Smooth muscle cell of the brain vasculature (primary cell): ENCODE measurements at regions not wholly inside any gene's neighbourhood (a gene's known extent, or its start where the extent isn't known, plus 50 kb on each side); places are given as distances from the start of the nearest gene placed in this dataset.

Experiments used
- DNase-seq: peaks from one replicate; pipeline ENCODE4 v3.0.0-alpha.2; 2012; ENCODE audit warnings: low read depth, low spot score

DNA sequence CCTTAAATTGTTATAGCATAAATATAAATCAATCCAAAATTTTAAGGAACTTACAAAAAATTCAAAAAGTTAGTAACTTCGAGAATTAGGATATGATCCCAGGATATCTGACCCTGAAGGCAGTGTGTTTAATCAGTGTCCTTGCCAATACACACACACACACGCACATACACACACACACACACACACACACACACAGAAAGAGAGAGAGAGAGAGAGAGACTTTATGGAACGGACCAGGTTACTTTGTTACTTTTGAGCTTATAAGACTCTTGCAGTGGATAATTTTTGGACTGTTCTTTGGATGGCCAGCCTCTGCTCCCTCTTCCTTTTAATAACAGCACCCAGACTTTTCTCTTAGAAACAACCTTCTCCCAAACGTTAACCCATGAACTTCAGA, 322.9 kb downstream of the NFIB start:
- DNase-seq = no peak

DNA sequence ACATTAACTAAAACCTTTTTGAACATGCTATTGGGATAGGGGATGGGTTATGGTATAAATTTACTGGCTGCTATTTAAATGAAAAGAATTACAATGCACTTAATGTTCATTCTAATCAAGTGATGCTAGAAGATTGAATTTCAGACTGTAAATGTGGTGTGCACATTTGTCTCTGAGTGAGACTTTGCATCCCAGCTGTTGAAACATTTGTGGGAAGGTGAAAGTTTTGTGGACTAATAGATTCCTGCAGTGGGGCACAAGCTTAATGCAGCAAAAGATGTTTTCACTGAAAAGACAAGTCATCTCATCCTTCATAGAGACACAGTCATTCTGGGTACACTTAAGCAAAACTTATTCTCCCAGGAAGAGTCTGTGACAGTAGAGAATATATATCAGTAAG, 323.6 kb downstream of the NFIB start:
- no peak for DNase-seq

DNA sequence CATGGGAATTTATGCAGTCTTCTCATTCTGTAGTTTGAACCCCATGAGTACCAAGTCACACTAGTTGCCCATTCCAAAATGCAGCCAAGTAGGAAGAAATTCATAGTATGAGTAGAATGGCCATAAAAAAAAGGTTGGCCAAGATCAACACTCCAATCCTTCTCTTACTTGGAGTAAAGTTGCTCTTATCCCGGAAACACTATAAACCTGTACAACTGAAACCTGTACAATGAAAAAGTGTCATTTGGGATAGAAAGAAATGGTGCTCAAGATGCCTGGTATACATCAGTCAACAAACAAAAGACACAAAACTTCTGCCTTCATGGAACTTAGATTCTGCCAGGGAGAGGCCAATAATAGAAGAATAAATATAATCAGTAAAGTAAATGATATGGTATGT, 325.0 kb downstream of the NFIB start:
- DNase-seq = no peak

DNA sequence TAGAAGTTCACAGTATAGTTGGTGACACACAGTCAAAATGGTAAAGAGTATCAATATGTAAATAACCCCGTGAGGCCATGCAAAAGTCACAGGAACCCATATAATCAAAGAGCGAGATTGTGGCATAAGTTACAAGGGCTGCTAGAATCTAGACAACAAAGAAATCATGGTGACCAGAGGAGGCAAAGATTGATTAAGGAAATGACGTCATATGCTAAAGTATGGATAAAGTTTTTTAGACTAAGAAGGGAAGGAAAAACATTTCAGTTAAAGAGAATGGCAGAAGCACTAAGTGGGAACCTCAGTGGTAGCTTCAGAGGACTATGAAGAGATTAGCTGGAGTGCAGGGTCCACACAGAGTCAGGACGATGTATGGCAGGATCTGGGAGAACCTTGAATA, 330.3 kb downstream of the NFIB start:
- no peak for DNase-seq

DNA sequence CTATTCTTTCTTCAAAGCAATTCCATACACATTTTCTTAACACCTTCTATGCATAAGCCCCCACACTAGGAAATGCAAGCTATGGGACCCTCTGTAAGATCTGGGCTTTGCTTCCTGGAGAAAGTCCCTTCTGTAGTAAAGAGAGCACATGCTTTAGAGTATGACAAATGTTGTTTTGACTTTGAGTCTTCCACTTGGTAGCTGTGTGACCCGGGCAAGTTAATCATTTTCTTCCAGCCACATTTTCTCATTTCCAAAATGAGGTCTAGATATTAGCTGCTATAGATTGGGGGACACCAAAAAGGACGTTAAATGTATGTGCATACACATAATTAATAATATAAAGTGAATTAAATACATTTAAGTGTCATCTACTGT, 334.0 kb downstream of the NFIB start:
- no peak for DNase-seq

DNA sequence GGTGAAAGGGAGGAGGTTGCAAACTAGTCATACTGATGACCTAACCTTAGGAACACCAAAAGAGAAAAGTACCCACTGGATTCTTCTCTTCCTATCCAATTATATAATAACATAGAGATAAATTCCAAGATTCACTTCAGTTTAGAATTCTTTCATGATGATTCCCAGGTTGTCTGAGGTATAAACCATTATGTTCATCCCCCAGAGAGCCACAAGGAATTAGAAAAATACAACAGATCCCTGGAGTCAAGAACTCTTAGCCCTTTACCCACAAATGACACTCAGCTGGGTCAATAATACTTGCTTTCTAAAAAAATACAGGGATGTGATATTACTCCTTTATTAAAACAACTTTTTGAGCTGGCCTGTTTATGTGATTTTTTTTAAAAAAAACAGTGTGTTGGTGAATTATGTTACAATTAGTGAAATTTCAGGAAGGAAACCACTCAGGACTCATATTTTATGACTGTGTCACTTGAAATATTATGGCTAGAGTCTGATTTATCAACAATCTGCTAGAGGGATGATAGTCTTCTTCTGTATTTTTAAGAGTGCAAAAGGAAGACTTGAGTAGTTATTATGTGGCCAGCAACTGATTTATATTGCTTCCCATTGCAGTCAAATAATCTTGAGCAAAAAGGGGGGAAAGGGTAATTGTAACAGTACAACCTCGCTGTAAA, 338.2 kb downstream of the NFIB start:
- peak; percentile 59 for DNase-seq

DNA sequence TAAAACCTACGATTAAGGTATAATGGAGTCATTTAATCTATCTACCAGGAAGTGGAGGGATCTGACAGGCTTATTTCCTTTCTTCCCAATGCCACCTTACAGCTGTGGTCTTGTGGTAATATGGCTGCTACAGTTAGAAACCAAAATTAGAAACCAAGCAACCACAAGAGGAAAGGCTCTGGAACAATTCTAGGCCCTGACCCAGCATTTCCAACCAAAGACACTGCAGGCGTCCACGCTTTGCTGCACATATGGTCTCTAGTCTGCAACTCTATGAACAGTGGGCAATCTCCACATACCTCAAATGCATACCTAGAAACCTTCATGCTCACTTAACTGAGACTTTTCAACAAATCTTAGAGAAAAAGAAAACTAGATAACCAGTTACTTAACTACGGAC, 339.1 kb downstream of the NFIB start:
- no peak for DNase-seq

DNA sequence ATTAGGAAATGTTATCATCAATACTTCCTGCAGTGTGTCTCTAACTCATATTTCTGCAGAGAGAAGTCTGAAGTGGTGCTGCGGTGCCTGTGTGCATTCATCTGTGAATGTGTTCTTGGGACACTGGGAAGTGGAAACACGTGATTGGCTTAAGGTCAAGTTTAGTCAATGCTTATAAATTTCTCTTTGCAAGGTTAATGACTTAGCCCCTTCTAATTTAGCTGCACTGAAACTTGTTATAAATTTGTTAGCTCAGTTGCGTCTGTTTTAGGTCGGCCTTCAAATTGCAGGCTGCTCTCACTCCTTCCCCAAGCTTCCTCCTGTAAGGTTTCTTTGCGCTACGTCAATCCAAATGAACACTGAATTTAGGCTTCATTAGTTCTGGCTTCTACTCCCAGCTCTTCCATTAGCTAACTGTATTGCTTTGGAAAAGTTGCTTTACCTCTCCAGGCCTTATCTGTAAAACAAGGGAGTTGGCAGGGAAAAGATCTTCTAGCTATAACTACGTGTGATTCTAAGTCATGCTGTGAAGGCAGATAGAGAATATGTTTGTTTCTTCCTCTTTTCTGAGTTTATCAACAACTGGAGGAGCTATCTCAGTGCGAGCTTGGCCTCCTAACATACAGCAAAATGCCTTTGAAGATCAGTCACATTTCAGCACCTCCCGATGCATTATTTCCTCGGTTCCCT, 341.8 kb downstream of the NFIB start:
- DNase-seq = no peak

DNA sequence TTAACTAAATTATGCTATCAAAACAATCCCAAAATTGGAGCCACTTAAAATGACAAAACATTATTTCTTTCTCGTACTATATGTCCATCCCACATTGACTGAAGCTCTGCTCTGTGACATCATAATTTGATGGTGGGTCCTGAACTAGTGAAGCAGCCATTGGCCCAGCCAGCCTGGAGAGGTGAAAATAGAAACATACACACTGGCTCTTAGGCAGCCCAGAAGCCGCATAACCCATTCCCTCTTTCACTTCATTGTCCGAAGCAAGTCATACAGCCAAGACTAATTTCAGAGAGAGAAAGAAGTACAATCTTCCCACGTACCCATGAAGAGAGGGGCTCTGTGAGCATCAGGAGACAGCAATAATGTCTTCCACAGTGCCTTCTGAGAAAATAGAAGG, 342.5 kb downstream of the NFIB start:
- no peak for DNase-seq

DNA sequence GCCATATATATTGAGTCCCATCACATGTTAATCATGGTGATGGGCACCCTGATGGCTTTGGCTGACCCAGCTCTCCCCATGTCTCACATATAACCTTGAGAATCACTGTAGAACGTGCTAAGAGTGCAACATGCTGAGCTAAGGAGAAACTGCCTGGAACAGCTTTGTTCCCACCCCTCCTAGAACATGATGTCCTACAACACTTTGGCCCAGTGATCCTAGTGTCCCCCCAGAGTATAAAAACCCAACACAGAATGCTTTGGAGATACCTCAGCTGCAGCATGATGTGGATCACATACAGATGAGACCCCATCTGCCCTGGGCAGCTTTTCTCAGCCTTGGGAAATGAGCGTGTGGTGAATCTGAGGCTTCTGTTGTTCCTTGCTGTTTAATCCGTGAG, 343.5 kb downstream of the NFIB start:
- no peak for DNase-seq

DNA sequence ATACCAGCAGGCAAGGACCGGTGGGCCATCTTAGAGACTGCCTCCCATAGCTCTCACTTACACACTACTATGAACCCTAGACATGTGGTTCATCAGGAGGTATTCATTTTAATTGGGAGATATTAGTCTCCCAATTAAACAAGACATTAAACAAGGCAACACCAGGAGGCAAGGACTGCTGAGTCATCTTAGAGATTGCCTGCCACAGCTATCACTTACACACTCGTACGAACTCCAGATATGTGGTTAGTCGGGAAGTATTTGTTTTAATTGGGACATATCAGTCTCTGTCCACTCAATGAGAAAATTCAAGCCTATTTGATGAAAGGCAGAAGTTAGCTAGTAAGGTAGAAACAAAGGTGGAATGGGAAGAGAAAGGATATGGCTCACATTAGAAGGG, 343.9 kb downstream of the NFIB start:
- no peak for DNase-seq

DNA sequence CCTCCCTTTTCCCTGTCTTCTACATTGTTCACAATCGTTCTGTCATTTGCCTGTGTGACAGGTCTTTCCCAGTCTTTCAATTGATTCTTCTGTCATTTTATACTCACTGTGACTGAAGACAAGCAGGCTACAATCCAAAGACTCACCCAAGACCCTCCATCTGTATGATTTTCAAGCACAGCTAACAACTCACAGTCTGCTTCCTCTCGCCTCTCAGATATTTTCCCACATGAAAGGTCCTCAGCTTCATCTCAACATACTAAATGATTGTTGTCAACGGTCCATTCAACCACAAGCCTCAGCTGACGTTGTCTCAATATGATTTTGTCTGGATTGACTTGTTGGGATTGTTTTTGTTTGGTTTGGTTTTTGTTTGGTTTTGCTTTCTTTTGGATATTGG, 346.5 kb downstream of the NFIB start:
- DNase-seq = no peak

DNA sequence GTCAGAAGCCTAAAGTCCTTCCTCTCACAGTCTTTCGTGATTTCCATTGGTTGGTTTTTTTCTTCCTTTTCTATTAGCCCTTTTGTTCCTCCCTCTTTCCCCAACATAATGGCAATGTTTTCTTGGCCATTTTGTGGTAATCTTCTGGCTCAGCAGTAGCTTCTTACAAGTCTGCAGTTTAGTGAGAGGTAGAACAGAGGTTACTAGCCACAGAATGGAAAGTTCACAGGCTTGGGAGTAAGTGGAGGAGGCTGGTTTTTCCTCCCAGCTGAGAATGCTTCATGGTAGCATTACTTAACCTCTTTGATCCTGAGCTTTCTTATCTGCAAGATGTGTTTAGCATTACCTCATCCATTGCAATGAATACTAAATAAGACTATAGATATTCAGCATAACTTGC, 346.9 kb downstream of the NFIB start:
- no peak for DNase-seq

DNA sequence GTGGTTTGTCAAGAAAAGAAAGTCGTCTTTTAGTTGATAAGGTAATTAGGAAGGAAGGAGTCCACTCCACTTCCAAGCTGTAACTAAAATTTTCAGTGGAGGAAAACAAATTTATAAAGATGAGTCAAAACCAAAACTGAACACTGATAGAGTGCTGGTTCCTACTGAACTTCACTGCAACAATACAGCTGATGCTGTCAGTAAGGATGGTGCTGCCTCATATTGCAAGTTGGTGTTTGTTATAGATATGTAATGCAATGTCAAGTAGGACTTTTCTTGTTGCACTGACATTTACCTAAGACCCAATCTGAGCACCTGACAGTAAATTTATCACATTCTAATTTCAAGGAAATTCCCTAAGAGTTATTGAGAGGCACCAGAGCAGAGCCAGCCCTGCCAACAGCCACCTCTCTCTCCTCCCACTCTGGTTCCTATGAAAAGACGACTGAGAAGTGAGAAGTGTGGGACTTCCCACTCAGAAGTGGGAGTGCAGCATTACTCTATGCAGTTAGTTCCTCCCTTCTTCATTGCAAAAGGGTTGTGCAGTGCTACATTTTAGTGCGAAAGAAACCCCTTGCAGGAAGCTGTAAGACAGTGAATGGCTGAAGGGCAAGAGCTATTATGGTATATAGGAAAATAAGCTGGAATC, 350.8 kb downstream of the NFIB start:
- no peak for DNase-seq

DNA sequence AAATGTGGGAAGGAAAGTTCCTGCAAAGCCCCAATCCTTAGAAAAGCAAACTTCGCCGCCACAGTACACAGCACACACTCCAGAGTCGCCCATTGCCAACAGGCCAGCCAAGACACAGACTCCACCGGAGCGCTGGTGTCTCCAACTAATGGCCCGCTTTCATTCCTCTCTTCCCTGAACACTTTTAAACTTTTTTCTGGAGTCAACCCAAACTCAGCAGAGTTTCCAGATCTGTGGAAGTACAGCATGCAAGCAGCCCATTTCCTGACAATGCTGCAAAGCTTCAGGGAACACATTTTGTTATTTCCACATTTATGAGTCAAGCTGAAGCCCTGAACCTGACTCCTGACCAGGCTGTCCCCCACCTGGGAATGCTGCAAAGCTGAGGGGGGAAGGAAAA, 351.9 kb downstream of the NFIB start:
- DNase-seq = no peak

DNA sequence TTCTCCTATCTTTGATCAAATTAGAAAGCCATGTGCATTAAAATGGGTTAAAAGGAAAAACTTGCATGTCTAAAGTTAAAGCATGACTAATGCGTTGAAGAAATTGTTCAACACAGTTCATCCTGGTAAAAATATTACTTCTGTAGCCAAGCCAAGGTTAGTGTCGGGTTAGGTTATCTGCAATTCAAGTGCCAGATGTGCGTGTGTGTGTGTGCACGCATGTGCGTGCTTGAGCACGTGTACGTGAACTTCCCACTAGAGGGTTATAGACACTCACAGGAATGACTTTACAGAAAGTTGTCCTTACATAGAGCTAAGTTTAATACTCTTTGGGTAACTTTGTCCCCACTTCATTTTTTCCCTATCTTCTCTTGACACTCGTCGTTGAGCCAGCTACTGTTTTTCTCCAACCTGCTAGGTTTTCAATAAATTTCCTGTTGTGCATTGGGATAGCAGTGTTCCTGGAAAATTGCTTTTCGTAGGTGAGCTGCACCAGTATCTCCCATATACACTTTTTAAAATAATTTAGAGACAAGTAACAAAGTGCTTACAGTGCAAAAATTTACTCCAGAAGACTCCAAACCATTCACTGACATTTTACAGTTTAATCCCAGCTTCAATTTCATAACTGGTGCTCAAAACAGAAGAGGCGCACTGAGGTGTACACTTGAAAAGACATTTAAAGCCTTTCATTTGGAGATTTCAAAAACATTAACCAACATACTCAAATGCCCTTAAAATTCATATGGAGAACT, 353.8 kb downstream of the NFIB start:
- no peak for DNase-seq

DNA sequence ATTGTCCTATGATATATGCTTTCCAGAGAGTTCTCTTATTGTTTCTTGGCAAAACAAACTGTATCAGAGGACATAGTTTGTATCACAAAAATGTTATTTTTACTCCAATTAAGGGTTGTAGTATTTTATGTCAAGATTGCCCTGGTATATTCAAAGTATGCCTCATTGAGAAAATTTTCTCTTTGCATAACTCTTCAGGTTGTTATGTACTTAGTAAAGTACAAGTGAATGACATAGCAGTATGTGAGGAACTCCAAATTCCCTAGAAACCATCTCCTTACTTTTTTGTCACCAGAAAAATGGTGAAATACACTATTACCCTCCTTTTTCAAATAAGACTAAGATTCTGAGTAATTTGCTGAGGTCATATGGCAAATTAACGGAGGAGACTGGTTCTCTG, 355.3 kb downstream of the NFIB start:
- DNase-seq = no peak

DNA sequence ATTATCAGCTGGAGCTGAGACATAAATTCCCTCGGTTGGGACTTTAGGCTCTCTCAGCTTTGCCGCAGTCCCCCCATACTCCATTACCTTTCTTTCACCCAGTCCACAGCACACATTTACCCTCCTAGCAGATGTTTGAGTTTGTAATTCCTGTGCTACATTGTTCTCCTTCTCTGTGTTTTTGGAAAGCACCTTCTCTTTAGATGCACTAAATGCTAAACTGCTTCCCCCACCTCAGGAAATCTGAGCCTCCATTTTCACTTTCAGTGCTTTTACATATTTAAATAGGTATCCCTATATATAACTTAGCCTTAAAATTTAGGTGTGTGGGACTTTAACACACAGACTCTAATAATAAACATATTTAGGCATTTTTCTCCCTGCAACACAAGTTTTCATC, 356.9 kb downstream of the NFIB start:
- DNase-seq = no peak

DNA sequence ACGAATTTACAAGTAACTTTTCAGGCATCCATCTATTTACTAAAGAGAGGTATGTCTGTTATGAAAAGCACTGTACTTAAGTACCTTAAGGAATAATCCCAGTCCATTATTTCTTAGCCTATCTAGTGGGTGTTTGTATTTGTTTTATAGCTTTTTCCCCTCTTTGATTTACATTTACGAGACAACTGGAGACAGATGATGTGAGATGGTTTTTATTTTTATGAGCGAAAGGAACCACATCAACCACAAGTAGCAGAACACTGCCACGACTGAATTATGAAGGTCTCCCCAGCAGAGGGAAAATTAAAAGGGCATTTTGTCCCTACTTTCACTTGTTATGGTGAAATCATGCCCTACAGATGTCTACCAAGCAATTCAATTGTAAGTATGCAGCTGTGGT, 357.8 kb downstream of the NFIB start:
- no peak for DNase-seq

DNA sequence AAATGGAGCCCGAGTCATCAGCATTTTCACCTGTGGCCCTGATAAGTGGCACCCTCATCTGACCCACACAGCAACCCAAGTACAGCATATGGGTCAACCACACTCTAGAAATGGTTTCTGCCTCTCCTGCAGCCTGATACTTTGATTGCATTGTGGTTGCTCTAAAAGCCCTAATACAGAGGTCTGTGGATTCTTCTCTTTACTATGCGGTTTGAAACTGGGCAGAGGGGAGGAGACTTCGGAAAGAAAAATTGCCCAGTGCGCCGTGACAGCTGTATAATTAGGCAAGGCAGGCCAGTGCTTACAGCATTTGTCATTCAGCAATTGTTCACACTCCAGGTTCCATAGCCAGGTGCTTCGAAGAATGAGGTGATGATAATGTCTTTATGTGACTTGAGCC, 361.0 kb downstream of the NFIB start:
- no peak for DNase-seq

DNA sequence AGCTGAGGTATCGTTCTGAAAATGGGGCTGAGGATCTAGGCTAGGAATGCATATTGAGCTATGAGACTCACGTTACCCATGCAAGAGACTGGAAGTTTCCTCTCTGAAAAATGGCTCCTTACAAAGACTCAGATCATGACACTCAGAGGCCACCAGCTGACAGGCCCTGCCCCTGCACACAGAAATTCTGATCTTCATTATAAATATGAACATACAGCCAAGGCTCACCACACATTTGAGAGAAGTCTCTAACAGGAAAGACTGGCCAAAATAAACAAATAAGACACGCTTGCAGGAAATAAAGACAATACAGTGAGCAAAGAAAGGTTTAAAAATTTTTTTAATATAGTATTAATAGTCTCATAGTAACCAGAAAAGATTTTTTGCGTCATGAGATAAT, 365.9 kb downstream of the NFIB start:
- peak; percentile 61 for DNase-seq

DNA sequence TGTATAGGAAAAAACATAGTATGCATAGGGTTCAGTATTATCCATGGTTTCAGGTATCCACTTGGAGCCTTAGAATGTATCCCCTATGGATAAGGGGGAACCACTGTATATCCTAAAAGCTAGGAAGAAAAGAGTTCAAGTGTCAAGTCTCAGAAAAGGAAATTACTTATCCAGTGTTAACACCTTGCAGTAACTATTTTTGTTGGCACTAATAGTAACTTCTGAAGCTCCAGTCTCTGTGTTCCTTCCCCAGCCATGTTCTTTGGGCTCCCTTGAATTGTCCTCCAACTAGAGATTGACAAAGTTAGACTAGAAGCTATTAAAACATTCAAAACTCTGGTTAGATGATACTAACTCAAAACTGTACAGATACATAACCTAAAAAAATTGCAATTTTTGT, 370.8 kb downstream of the NFIB start:
- no peak for DNase-seq

DNA sequence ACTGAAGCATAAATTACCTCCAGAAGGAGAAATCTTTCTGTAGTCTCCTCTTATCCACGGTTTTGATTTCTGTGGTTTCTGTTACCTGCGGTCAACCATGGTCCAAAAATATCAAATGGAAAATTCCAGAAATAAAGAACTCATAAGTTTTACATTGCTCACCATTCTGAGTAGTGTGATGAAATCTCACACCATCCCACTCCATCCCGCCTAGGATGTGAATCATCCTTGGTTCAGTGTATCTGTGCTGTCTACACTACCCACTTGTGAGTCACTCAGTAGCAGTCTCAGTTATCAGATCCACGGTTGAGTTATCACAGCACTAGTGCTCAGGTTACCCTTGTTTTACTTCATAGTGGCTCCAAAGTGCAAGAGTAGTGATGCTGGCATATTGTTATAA, 371.2 kb downstream of the NFIB start:
- DNase-seq = peak; percentile 15
